Glomerular endothelial cell (primary cell): ENCODE measurements at regions not wholly inside any gene's neighbourhood (a gene's known extent, or its start where the extent isn't known, plus 50 kb on each side); places are given as distances from the start of the nearest gene placed in this dataset.

Experiments
- DNase-seq: peaks from one replicate; pipeline ENCODE4 v3.0.0-alpha.2; 2011; ENCODE audit warnings: low read depth, low spot score; ENCODE audit errors: extremely low read depth

- no peak for DNase-seq
Measured at GRCh38 chr1:96374076-96374762, 347.4 kb upstream of the PTBP2 start.

- no peak for DNase-seq
Measured at GRCh38 chr1:96376846-96377245, 344.7 kb upstream of the PTBP2 start.

- DNase-seq, result no peak
Measured at GRCh38 chr1:96384611-96385010, 337.0 kb upstream of the PTBP2 start.

GRCh38 chr1:96387785-96388184 lies 333.8 kb upstream of the PTBP2 start:
- DNase-seq, result no peak

- DNase-seq, result peak; percentile 96
Measured at GRCh38 chr1:96388421-96389310, 332.9 kb upstream of the PTBP2 start.

- no peak for DNase-seq
Measured at GRCh38 chr1:96400089-96400488, 321.5 kb upstream of the PTBP2 start.

- no peak for DNase-seq
Measured at GRCh38 chr1:96409087-96409486, 312.5 kb upstream of the PTBP2 start.

- DNase-seq, result no peak
Measured at GRCh38 chr1:96409689-96410088, 311.9 kb upstream of the PTBP2 start.

GRCh38 chr1:96411006-96411405 lies 310.6 kb upstream of the PTBP2 start:
- DNase-seq, result no peak

- DNase-seq, result no peak
Measured at GRCh38 chr1:96414598-96414997, 307.0 kb upstream of the PTBP2 start.

GRCh38 chr1:96416111-96416595 lies 305.4 kb upstream of the PTBP2 start:
- DNase-seq, result peak; percentile 56

GRCh38 chr1:96416701-96417444 lies 304.7 kb upstream of the PTBP2 start:
- DNase-seq, result no peak

- no peak for DNase-seq
Measured at GRCh38 chr1:96418969-96419368, 302.6 kb upstream of the PTBP2 start.

GRCh38 chr1:96424877-96425276 lies 296.7 kb upstream of the PTBP2 start:
- DNase-seq, result no peak

- DNase-seq, result no peak
Measured at GRCh38 chr1:96425382-96426129, 296.0 kb upstream of the PTBP2 start.

- no peak for DNase-seq
Measured at GRCh38 chr1:96427616-96428015, 294.0 kb upstream of the PTBP2 start.

GRCh38 chr1:96445302-96445701 lies 276.3 kb upstream of the PTBP2 start:
- no peak for DNase-seq

- no peak for DNase-seq
Measured at GRCh38 chr1:96464066-96464465, 257.5 kb upstream of the PTBP2 start.

GRCh38 chr1:96464522-96464921 lies 257.1 kb upstream of the PTBP2 start:
- no peak for DNase-seq

- DNase-seq, result no peak
Measured at GRCh38 chr1:96464991-96465390, 256.6 kb upstream of the PTBP2 start.

GRCh38 chr1:96465441-96465840 lies 256.1 kb upstream of the PTBP2 start:
- DNase-seq, result no peak
